HG03378 (cell line): ENCODE measurements at regions not wholly inside any gene's neighbourhood (a gene's known extent, or its start where the extent isn't known, plus 50 kb on each side); places are given as distances from the start of the nearest gene placed in this dataset.
"Not testable (repeated sequence)": the region's sequence is repeated elsewhere in the genome, so short reads cannot be mapped to it uniquely, and the experiment has no call there.

ENCODE experiments used
- ATAC-seq: cut with Tn5 transposase; IDR thresholded peaks from one replicate; pipeline ENCODE4 v1.9.1; 2021; ENCODE audit warnings: mild to moderate bottlenecking, moderate library complexity; ENCODE audit not compliant: unreplicated experiment

DNA sequence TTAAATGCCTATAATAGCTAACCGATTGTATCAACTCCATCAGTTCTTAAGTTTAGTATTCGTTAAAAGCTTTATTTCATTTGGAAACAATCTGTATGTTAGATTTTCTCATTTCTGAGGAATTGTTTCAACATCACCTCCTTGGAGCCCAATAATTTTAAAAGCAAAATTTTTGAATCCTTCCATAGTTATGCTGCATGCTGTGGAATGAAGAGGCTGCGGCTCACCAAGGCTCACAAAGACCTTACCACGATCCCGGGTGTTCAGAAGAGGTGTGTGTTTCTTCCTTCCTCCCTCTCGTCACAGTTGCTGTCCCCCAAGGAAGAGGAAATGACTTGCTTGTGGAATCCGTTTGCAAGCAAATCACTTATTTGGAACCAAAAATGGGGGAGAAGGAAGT lies 143.8 kb downstream of the FGF1 start:
- ATAC-seq = no peak

DNA sequence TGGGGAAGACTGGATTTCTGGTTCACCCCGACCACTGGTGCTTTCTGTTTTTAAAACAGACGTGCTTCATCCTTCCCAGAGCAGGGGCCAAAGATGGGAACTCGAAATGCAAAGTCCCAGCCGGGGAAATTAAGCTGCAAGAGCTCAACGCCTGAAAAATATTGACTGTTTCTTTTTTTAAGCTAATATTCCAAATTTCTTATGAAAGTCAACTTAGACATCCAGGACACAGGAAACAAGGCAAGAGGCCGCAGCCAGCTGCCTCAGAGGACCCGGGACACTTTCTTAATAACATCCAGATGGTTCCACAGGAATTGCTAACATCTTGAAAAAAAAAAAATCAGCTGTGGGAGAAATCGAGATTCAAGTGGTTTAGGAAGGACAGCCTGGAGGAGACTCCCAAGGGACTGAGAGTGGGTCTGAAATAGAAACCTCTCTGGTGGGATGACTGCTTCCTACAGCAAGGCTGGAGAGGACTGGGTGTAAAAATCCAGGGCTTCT lies 144.9 kb downstream of the FGF1 start:
- ATAC-seq = no peak

DNA sequence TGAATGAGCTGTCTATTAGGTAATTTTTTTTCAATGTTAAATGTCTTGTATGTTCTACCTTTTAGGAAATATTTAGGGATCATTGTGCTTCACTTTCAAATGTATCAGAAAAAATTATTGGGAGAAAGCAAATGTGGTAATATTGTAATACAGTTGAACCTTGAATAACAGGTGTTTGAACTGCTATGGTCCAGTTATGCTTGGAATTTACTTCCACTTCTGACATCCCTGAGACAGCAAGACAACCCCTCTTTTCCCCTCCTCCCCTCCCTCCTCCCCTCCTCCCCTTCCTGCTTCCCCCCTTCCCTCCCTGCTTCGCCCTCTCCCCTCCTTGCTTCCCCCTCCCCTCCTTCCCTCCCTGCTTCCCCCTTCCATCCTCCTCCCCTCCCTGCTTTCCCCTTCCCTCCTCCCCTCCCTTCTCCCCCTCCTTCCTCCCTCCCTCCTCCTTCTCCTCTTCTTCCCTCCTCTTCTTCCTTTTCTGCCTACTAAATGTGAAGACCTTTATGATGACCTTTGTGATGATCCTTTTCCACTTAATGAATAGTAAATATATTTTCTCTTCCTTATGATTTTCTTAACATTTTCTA lies 146.6 kb downstream of the FGF1 start:
- ATAC-seq = no peak

DNA sequence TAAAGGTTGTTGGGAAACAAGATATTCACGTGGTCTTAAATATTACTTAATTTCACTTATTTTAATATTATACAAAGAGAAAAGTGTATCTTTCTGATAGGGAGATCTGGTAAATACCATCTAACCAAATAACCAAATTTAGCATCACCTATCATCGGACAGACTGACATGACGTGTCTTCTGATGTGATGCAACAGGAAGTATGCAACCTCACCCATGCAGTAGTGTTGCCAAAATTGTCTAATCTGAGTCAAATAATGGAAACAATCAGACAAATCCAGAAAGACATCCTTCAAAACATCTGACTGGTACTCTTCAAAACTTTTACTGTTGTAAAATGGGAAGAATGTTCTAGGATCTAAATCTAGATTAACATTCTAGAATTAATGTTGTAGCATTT lies 148.0 kb downstream of the FGF1 start:
- no peak for ATAC-seq

DNA sequence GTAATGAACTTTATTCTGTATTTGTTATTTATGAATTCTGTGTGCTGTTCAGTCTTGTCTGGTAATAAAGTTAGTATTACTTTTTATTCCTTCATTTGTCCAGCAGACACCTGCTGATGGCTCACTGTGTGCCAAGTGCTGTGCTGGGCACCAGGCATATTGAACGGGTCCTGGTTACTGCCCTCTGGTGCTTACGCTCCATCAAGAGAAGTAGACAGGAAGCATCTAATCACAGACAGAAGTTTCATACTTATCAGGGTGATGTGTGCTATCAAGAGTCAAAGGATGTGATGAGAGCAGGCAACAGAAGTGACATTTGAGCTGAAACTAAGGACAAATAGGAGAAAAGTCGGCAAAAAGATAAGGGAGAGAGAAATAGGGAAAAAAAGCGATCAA lies 153.1 kb downstream of the FGF1 start:
- no peak for ATAC-seq

DNA sequence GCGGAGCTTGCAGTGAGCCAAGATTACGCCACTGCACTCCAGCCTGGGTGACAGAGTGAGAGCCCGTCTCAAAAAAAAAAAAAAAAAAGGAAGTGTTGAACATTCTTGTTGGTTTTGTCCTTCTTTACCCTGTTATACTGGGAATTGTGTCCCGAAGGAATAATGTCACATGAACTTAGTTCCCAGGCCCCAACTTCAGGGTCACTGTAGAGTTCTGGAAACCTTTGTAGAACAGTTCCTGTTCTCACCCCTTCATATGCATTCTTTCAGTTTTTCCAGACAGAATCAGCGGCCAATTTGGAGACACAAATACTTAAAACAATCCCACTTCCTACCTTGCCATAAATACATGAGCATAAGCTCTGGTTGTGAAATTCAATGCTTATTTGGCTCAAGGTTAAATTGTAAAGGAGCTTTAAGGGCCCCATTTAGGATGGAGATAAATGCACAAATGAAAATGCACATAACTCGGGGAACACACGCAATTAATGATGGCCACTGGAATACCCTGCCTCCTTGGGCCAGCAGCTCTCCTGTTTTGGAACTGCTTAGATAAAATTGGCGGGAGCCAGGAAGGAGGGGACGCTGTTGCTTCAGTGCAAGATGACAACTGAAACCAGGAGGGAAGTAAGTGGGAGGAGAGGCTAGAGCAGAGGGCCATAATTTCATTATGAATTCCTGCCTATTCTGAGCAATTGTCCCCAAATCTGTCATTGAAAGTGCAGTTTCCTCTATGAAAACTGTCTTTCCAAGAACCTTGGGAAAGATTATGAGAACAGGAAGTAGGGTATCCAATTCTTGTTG lies 153.7 kb downstream of the FGF1 start:
- ATAC-seq = no peak

DNA sequence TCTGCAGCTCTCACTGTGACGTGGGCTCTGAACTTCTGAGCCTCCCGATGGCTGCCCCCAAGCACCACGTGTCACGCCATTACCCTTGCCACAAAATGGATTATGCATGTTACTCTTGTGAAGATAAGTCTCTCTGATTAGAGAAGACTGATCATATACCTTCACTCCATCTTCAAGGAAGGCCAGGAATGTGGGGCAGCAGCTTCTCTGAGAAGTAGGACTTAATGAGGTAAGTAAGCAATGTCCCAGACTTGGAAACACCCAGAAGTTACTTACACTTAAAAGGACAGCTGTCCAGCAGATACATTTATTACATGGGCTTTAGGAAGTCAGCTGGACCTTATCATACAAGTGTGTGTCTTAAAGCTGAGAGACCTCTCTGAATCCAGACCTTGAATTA lies 155.0 kb downstream of the FGF1 start:
- ATAC-seq = no peak

DNA sequence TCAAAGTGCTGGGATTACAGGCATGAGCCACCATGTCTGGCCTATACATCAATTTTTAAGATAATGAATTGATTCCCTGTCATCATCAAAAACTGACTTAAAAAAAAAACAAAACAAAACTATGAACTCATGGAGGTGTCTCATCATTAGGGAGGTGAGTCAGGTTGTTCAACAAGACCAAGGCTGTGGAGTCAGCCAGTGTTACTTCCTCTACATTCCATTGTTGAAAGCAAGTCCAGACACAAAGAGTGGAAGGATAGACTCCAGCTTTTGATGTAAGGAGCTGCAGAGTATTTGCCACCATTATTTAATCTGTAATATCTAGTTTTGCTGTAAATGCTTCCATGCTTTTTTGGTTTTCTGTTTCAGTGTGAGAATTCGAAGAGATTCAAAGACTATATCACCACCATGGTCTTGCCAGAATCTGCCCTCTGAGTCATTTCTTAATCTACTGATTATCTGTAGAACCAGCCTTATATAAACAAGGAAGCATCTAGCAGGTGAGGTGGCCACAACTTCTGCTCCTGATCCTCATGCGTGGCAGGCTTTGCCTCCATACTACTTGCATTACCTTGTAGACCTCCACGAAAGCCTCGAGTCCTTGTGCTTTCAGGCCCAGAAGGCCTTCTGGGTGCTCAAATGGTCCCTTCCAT lies 156.1 kb downstream of the FGF1 start:
- no peak for ATAC-seq

DNA sequence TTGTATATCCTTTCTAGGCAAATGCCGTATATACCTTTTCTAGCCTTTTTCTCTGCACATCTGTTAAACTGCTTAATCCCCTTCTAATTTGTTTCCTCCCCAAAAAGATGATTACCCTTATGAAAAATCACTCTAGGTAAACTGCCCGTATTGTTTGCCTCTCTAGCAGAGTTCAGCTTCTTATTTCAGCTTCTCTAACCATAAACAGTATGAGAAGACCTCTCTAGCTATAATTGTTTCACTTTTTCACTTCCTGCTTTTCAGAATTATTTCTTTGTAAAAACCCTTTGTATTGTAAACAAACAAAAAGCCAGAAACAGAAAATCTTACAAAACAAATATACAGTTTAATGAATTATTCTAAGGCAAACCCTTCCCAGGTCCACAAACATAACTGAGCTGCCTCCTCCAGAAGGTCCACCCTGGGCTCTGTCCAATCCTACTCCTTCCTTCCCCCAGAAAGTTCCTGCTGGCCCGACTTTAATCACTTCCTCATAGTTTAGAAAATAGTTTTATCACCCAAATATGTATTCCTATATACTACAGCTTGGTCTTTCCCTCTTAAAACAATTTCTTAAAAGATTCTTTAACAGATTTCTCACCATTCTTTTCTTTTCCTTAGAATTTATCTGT lies 158.1 kb downstream of the FGF1 start:
- ATAC-seq = no peak

DNA sequence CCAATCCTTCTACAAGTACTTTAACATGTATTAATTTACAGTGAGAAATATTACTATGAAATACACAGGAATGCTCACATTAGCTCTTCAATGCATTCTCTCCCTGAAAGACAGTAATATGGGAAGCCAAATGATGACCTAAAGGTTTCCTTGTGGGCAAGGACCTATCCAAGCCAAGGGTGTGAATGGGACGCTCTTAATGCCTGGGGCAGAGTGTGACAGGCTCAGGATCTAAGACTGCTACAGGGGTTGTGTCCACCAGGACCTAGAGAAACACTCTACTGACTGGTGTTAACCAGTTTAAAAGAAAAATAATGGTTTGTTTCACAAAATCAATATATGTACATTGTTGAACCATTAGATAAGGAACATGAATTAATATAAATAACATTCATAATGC lies 158.7 kb downstream of the FGF1 start:
- no peak for ATAC-seq

DNA sequence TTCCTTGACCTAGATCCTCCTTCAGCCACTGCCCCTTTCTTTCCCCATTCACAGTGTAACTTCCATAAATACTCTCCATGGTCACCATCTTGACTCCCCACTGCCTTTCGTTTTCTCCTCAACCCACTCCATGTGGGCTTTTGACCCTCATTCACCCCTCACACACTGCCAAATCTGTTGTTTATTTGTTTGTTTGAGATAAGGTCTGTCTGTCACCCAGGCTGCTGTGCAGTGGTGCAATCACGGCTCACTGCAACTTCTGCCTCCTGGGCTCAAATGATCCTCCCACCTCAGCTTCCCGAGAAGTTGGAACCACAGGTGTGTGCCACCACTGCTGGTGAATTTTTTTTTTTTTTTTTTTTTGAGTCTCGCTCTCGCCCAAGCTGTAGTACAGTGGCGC lies 162.9 kb downstream of the FGF1 start:
- ATAC-seq = no peak

DNA sequence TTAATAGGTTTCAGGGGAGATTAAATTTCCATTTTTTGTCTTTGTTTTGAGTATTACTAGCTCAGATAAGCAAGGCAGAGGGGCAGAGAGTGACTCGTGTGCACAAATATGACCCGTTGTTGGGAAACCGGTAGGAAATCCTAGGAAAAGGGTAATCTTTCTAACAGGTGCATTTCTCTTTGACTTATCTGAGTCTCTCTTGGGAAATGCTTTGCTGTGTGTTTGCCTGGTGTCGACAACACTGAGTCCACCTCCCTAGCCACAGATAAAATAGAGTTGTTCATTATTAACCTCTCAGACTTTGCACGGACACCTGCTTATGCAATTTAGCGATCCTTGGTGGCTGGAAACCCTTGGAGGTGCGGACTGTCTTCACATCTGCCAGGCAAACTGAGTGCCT lies 164.2 kb downstream of the FGF1 start:
- ATAC-seq = no peak

DNA sequence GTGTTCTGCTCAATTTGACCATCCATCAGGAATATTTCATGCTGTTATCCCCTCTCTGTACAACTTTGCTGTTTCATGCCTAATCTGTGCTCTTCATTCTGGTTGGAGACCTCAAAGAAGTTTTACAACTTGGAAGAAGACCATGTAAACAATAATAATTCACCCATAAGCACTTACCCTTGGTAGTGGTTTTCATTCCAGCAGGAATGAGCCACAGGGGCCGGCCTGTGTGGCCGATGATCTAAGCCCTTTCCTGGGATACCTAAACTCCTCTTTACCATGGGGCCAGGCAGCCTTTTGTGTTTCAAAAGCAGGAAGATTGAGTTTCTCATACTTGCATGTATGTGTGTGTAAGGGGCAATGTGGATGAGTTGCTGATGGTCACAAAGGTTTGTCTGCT lies 165.0 kb downstream of the FGF1 start:
- no peak for ATAC-seq

DNA sequence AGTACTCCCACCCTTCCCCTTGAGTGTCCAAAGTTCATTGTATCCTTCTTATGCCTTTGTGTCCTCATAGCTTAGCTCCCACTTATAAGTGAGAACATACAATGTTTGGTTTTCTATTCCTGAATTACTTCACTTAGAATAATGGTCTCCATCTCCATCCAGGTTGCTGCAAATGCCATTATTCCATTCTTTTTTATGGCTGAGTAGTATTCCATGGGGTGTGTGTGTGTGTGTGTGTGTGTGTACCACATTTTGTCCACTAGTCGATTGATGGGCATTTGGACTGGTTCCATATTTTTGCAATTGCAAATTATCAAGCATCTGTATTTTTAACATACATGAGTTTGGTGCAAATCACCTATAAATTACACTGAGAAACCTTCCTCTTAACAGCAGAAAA lies 166.0 kb downstream of the FGF1 start:
- ATAC-seq = not testable (repeated sequence)

DNA sequence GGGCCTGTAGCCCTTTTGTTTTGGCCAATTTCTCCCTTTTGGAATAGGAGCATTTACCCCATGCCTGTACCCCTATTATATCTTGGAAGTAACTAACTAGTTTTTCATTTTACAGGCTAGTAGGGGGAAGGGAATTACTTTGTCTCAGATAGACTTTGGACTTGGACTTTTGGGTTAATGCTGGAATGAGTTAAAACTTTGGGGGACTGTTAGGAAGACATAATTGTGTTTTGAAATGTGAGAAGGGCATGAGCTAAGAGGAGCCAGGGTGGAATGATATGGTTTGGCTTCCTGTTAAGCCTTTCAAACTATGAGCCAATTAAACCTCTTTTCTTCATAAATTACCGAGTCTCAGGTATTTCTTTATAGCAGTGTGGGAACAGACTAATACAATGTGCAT lies 168.1 kb downstream of the FGF1 start:
- ATAC-seq = no peak

DNA sequence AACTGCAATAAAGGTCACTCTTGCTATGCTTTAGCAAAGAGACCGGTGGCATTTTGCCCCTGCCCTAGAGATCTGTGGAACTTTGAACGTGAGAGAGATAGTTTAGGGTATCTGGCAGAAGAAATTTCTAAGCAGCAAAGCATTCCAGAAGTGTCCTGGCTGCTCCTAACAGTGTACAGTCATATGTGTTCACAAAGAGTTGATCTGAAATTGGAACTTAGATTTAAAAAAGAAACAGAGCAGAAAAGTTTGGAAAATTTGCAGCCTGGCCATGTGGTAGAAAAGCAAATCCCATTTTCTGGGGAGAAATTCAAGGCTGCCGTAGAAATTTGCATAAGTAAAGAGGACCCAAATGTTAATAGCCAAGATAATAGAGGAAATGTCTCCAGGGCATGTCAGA lies 169.2 kb downstream of the FGF1 start:
- no peak for ATAC-seq

DNA sequence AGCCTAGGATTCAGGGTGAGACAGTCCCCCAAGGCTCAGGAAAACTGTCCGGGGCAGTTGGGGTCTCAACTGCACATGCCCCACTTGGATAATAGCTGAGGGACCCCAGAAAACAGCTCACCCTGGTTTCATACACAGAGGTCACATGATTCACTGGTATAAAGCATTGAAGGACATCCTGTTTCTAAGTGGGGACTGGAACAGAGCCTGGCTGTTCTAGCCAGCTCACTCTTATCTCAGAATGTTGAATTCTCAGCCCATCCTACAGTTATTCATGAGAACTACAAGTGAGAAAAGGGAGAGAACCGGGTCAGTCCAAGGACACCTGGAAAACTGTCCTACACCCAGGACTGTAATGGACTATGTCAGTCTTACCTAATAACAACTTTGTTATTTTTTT lies 170.9 kb downstream of the FGF1 start:
- ATAC-seq = no peak

DNA sequence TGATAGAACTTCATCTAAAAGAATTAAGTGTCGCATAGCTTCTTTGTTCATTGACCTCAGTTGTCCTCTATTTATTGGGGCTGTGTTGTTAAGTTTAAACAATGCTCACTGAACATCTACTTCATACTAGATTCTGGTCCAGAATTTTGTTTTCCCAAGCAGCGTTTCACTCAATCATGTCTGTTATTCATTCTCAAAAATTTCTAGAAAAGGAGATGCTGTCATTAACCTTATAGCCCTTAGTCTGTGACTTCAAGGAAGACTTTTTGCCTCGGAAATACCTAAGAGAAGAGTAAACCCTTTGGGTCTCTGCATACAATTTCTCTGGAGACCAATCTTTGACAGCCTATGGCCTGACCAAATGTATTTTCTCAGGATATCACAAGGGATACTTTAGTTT lies 171.7 kb downstream of the FGF1 start:
- no peak for ATAC-seq

DNA sequence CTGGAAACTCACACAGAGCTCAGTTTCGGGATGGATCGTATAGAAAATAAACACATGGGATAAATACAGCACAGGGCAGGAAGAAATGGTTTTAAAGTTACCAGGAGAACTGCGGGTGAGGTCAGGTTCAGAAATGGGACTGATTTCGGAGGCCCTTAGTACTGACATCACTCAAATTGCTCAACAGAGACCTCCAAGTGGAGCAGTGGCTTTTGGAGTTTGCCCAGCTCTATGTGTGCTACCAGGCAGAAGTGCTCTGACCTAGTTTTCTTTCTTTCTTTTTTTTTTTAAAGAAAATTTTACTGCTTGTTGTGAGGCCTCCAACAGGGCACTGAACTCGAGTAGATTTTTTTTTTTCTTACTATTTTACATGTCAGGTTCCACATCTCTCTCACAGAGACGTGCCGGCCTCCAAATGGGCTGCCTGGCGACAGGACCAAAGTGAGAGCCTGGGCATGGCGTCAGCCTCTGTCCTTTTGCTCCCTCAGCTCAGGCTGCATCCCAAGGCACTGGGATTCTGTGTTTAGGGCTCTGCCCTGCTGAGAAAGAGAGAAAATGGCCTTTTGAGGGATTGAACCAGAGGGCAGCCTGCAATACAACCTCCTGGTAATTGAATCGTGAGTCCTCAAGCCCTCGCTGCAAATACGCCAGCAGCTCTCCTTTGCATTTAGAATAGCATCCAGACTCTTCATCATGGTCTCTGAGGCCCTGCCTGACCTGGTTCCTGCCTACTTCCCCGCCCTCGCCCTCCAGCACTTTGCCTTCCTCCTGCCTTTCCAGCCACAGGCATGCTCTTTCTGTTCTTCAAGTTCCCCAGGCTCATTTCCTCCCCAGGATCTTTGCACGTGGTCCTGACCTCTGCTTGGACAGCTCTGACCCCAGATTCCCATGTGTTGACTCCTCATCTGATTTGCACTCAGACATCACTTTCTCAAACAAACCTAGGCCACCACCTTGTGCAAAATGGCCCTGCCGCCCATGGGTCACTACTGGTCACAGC lies 173.5 kb downstream of the FGF1 start:
- ATAC-seq = no peak

DNA sequence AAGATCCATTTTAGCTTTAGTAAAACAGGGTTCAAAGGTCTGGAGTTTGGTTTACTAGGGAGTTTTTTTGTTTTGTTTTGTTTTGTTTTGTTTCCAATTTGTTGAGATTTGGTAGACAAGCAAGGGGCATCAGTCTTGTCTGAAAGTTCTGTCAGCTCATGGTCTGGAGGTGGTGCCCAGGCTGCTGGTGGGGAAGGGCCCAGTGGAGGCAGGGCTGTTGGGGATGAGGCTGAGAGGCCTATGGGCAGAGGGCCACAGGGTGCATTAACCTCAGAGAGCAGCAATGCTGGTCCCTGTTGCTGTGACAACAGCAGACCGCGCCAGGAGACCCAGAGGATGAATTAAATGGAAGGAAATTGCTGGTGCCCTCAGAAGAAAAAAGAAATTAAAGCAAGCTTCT lies 174.5 kb downstream of the FGF1 start:
- no peak for ATAC-seq

DNA sequence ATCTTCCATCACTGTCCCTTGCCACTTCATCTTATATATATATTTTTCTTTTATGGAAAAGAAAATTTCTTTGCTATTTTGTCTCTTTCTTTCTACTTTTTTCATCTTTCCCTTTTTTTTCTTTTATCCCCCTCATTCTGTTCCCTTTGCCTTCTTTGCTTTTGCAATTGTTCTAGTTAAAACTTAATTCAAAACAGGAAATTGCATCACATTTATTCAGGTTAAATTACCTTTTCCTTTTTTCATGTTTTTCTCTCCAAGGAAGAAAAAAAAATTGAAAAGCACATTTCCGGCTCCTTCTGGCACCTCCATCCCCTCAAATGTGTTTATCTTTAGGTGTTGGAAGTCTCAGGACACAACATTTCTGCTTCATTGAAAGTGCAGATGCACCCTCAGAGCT lies 176.9 kb downstream of the FGF1 start:
- ATAC-seq = no peak
